Lung (tissue), 11 donors: ENCODE measurements at regions not wholly inside any gene's neighbourhood (a gene's known extent, or its start where the extent isn't known, plus 50 kb on each side); places are given as distances from the start of the nearest gene placed in this dataset.

Experiments used
- ATAC-seq: fragments of 200-7000 bp; cut with Tn5 transposase; one replicate; pipeline ENCODE4 v1.9.1; 2020; ENCODE audit warnings: moderate number of reproducible peaks; ENCODE audit not compliant: insufficient read depth, low FRiP score
- DNase-seq, 3 donors: peaks; one replicate each; pipeline ENCODE4 v3.0.0-alpha.2; 2013 to 2017
- H3K27ac ChIP-seq, 2 donors: one replicate each; pipeline ENCODE4 v1.5.1; 2013; ENCODE audit warnings: mild to moderate bottlenecking in 2 of 2, moderate library complexity in 2 of 2, control low read depth in 1 of 2, inconsistent platforms in 1 of 2, low read depth in 1 of 2, low read length in 1 of 2
- H3K27me3 ChIP-seq, 3 donors: one replicate each; pipeline ENCODE4 v1.5.1; 2013; ENCODE audit warnings: low read length in 2 of 3; ENCODE audit not compliant: control insufficient read depth in 3 of 3, insufficient read depth in 3 of 3
- H3K36me3 ChIP-seq, 4 donors: one replicate each; pipeline ENCODE4 v1.5.1; 2013; ENCODE audit warnings: low read length in 4 of 4, mild to moderate bottlenecking in 1 of 4, moderate library complexity in 1 of 4; ENCODE audit not compliant: control insufficient read depth in 4 of 4, insufficient read depth in 4 of 4
- H3K4me1 ChIP-seq, 5 donors: one replicate each; pipeline ENCODE4 v1.5.1; 2013; ENCODE audit warnings: low read length in 5 of 5, mild to moderate bottlenecking in 2 of 5, moderate library complexity in 1 of 5; ENCODE audit not compliant: control insufficient read depth in 5 of 5, insufficient read depth in 5 of 5
- H3K4me3 ChIP-seq: one replicate; pipeline ENCODE4 v1.5.1; 2013; ENCODE audit warnings: mild to moderate bottlenecking, control low read depth, moderate library complexity
- H3K9ac ChIP-seq, 2 donors: one replicate each; pipeline ENCODE4 v1.5.1; 2013; ENCODE audit warnings: low read length in 2 of 2, control low read depth in 1 of 2; ENCODE audit not compliant: insufficient read depth in 1 of 2
- H3K9me3 ChIP-seq, 4 donors: one replicate each; pipeline ENCODE4 v1.5.1; 2013; ENCODE audit warnings: low read length in 3 of 4, mild to moderate bottlenecking in 1 of 4, moderate library complexity in 1 of 4; ENCODE audit not compliant: control insufficient read depth in 4 of 4, insufficient read depth in 3 of 4
- CTCF ChIP-seq: IDR thresholded peaks from 2 replicates; pipeline ENCODE4 v1.5.1; 2012; ENCODE audit warnings: mild to moderate bottlenecking; ENCODE audit errors: control extremely low read depth, extremely low read depth
- WGBS, 2 donors: extraction: QIAGEN DNeasy Blood & Tissue Kit; methylation state at CpG; one replicate each; pipeline ENCODE4 v1.1.7; 2013; 5-methylcytosine and 5-hydroxymethylcytosine counted together
- donor health status: control.
- donor health status: control.
- donor health status: Bipolar disorder and iron deficiency.
- donor health status: healthy.
- donor health status: DM: yes; HTN: yes; CAD: no.

GRCh38 chr7:142595816-142596516 lies 153.3 kb upstream of the PRSS1 start:
- H3K9me3 ChIP-seq = peaks cover 0 to 2% (median 0%) of the 10 kb centered on the region in 4 donors
- 68 to 70% methylated on average over 4 of the region's 4 CpGs for WGBS, 2 donors
- H3K4me1 ChIP-seq = no peaks in the 10 kb centered on the region
- no peak overlapping the region for H3K4me3 ChIP-seq
- DNase-seq (no peak), ATAC-seq (no peak)
- no peak overlapping the region for H3K9ac ChIP-seq
- no peak for TF ChIP-seq CTCF
- H3K36me3 ChIP-seq = no peaks in the 10 kb centered on the region
- no peak overlapping the region for H3K27ac ChIP-seq
- H3K27me3 ChIP-seq = no peaks in the 10 kb centered on the region

- H3K9ac ChIP-seq = no peak overlapping the region
- WGBS, 2 donors = 72 to 88% methylated on average over 1 of the region's 1 CpG
- H3K4me3 ChIP-seq = no peak overlapping the region
- no peak overlapping the region for H3K27ac ChIP-seq
- no peak for TF ChIP-seq CTCF
- no peaks in the 10 kb centered on the region for H3K36me3 ChIP-seq
- H3K4me1 ChIP-seq = no peaks in the 10 kb centered on the region
- no peaks in the 10 kb centered on the region for H3K27me3 ChIP-seq
- ATAC-seq = no peak
- DNase-seq = no peak
- peaks cover 0 to 2% (median 0%) of the 10 kb centered on the region in 4 donors for H3K9me3 ChIP-seq
Measured at GRCh38 chr7:142594078-142594477, 155.2 kb upstream of the PRSS1 start.

- WGBS, 2 donors = 58 to 95% methylated on average over 4 of the region's 4 CpGs
- H3K9ac ChIP-seq = no peak overlapping the region
- ATAC-seq = no peak
- no peak overlapping the region for H3K27ac ChIP-seq
- TF ChIP-seq CTCF = no peak
- no peaks in the 10 kb centered on the region for H3K27me3 ChIP-seq
- H3K36me3 ChIP-seq = no peaks in the 10 kb centered on the region
- no peak overlapping the region for H3K4me3 ChIP-seq
- no peak for DNase-seq
- H3K4me1 ChIP-seq = no peaks in the 10 kb centered on the region
- peaks cover 0 to 2% (median 0%) of the 10 kb centered on the region in 4 donors for H3K9me3 ChIP-seq
Measured at GRCh38 chr7:142593106-142593505, 156.2 kb upstream of the PRSS1 start.

GRCh38 chr7:142592664-142593063 lies 156.6 kb upstream of the PRSS1 start:
- ATAC-seq (no peak), DNase-seq (no peak)
- Histone ChIP-seq H3K4me1 (no peaks in the 10 kb centered on the region), H3K27ac (no peak overlapping the region), H3K4me3 (no peak overlapping the region), H3K9ac (no peak overlapping the region), H3K9me3 (peaks cover 0 to 2% (median 0%) of the 10 kb centered on the region in 4 donors), H3K36me3 (no peaks in the 10 kb centered on the region), H3K27me3 (no peaks in the 10 kb centered on the region)
- TF ChIP-seq CTCF = no peak
- WGBS, 2 donors = 77 to 90% methylated on average over 3 of the region's 3 CpGs
